Colonic mucosa (tissue), 4 donors: ENCODE measurements at regions not wholly inside any gene's neighbourhood (a gene's known extent, or its start where the extent isn't known, plus 50 kb on each side); places are given as distances from the start of the nearest gene placed in this dataset.
"Not testable (repeated sequence)": the region's sequence is repeated elsewhere in the genome, so short reads cannot be mapped to it uniquely, and the experiment has no call there.

Experiments
- DNase-seq: peaks from one replicate; pipeline ENCODE4 v3.0.0-alpha.2; 2020
- H3K27ac ChIP-seq: fragments of 200-600 bp; one replicate; pipeline ENCODE4 v1.8.0; 2021
- H3K27me3 ChIP-seq: fragments of 200-600 bp; one replicate; pipeline ENCODE4 v1.8.0; 2021
- H3K36me3 ChIP-seq: fragments of 200-600 bp; one replicate; pipeline ENCODE4 v1.8.0; 2021
- H3K4me1 ChIP-seq: fragments of 200-600 bp; one replicate; pipeline ENCODE4 v1.8.0; 2021; ENCODE audit warnings: mild to moderate bottlenecking
- H3K4me3 ChIP-seq: fragments of 200-600 bp; one replicate; pipeline ENCODE4 v1.8.0; 2021
- H3K9ac ChIP-seq, 2 donors: one replicate each; pipeline ENCODE4 v1.7.0; 2013; ENCODE audit warnings: control low read depth in 2 of 2, low read depth in 2 of 2, low read length in 2 of 2
- H3K9me3 ChIP-seq: fragments of 200-600 bp; one replicate; pipeline ENCODE4 v1.8.0; 2021
- CTCF ChIP-seq: fragments of 200-600 bp; IDR thresholded peaks from one replicate; pipeline ENCODE4 v1.8.0; 2022; ENCODE audit warnings: antibody characterized with exemption, mild to moderate bottlenecking
- intact Hi-C: fragments of 100-400 bp; cut with DNase I; formaldehyde crosslinking; loops from one replicate; pipeline ENCODE4 v1.14.1; 2022
- donor health status: healthy.
- donor health status: DM: no; HTN: no; CAD: no.
- donor health status: DM: no; HTN: no; CAD: no.

GRCh38 chr2:187769437-187769836, 215.2 kb upstream of the TFPI start:
- TF ChIP-seq CTCF, result no peak
- Histone ChIP-seq H3K36me3 (no peaks in the 10 kb centered on the region), H3K9ac (no peak overlapping the region), H3K9me3 (no peaks in the 10 kb centered on the region), H3K27ac (no peak overlapping the region), H3K4me3 (no peak overlapping the region), H3K4me1 (no peaks in the 10 kb centered on the region), H3K27me3 (no peaks in the 10 kb centered on the region)
- intact Hi-C loops, result no loop called here
- DNase-seq, result no peak

DNA sequence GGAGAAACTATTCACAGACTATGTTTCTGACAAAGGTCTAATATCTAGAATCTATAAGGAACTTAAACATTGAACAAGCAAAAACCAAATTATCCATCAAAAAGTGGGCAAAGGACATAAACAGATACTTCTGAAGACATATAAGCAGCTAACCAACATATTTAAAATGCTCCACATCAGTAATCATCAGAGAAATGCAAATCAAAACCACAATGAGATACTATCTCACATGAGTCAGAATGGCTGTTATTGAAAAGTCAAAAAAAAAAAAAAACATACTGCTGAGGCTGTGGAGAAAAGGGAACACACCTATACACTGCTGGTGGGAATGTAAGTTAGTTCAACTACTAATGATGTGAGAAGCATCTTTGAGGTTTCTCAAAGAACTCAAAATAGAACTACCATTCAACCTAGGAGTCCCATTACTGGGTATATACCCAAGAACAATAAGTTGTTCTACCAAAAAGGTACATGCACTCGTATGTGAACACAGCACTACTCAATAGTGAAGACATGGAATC, 220.4 kb upstream of the TFPI start:
- Histone ChIP-seq H3K9me3 (no peaks in the 10 kb centered on the region), H3K36me3 (no peaks in the 10 kb centered on the region)
- no peak for TF ChIP-seq CTCF

GRCh38 chr2:187775196-187775595, 221.0 kb upstream of the TFPI start:
- no peak for DNase-seq
- no peaks in the 10 kb centered on the region for H3K27me3 ChIP-seq
- no peak overlapping the region for H3K27ac ChIP-seq
- H3K4me3 ChIP-seq, result no peak overlapping the region
- no peaks in the 10 kb centered on the region for H3K36me3 ChIP-seq
- intact Hi-C loops, result no loop called here
- TF ChIP-seq CTCF, result no peak
- H3K9me3 ChIP-seq, result no peaks in the 10 kb centered on the region
- no peaks in the 10 kb centered on the region for H3K4me1 ChIP-seq
- no peak overlapping the region for H3K9ac ChIP-seq

More for the DNA sequence above, 220.4 kb upstream of the TFPI start:
- Histone ChIP-seq H3K27me3 (no peaks in the 10 kb centered on the region), H3K4me1 (no peaks in the 10 kb centered on the region), H3K9ac (no peak overlapping the region), H3K4me3 (no peak overlapping the region), H3K27ac (no peak overlapping the region)
- DNase-seq, result no peak
- intact Hi-C loops, result no loop called here

DNA sequence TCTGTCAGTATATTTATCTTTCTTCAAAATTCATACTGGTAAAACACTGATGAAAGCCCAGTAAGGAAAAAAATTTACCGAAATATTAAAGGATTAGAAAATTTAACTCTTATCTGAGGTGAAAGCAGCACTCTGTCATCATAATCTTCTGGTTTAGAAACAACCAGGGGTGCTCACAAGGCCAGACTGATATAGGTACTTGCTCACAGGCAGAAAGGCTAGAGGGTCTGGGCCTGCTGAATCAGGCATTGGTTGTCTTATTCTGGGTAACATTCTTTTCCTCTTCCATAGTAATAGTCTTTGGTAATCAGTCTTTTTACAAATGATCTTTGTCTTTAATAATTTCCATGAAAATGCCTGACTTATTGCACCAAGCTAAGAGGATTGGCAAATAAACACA, 221.4 kb upstream of the TFPI start:
- H3K9me3 ChIP-seq, result no peaks in the 10 kb centered on the region
- intact Hi-C loops, result no loop called here
- no peak overlapping the region for H3K27ac ChIP-seq
- no peaks in the 10 kb centered on the region for H3K36me3 ChIP-seq
- no peak for DNase-seq
- H3K27me3 ChIP-seq, result no peaks in the 10 kb centered on the region
- H3K4me1 ChIP-seq, result no peaks in the 10 kb centered on the region
- TF ChIP-seq CTCF, result no peak
- H3K9ac ChIP-seq, result no peak overlapping the region
- no peak overlapping the region for H3K4me3 ChIP-seq

- Histone ChIP-seq H3K4me3 (no peak overlapping the region), H3K9ac (no peak overlapping the region), H3K27ac (no peak overlapping the region), H3K9me3 (no peaks in the 10 kb centered on the region), H3K36me3 (no peaks in the 10 kb centered on the region), H3K4me1 (no peaks in the 10 kb centered on the region), H3K27me3 (no peaks in the 10 kb centered on the region)
- TF ChIP-seq CTCF, result no peak
- intact Hi-C loops, result no loop called here
- DNase-seq, result no peak
Measured at GRCh38 chr2:187782301-187782700, 228.1 kb upstream of the TFPI start.

DNA sequence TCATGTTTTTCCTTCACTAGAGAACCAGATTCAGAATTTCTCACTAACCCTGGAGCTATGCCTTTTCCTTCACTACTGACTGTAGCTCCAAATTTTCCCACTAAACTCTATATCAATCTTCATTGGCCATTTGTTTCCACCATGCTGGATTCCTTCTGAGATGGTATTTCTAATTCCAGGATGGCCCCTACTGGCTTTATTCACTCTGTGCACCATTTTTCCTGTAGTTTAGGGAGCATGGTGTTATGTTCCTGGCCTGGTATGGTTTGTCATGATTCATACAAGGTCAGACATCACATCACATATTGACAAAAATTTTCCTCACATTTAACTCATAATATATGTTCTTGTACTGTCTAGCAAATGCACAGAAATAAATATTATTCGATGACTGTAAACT, 229.2 kb upstream of the TFPI start:
- TF ChIP-seq CTCF, result no peak
- Histone ChIP-seq H3K4me3 (no peak overlapping the region), H3K27ac (no peak overlapping the region), H3K9ac (no peak overlapping the region), H3K27me3 (no peaks in the 10 kb centered on the region), H3K36me3 (no peaks in the 10 kb centered on the region), H3K9me3 (no peaks in the 10 kb centered on the region), H3K4me1 (no peaks in the 10 kb centered on the region)
- no peak for DNase-seq
- intact Hi-C loops, result no loop called here

- intact Hi-C loops, H3K4me1 ChIP-seq, H3K9me3 ChIP-seq, H3K27ac ChIP-seq, H3K9ac ChIP-seq, H3K27me3 ChIP-seq, H3K4me3 ChIP-seq, DNase-seq, H3K36me3 ChIP-seq: not testable (repeated sequence)
Measured at GRCh38 chr2:187784138-187784537, 229.9 kb upstream of the TFPI start.
